Fibroblast of skin of back (primary cell): ENCODE measurements at regions not wholly inside any gene's neighbourhood (a gene's known extent, or its start where the extent isn't known, plus 50 kb on each side); places are given as distances from the start of the nearest gene placed in this dataset.
A peak's percentile ranks its signal among the peaks of the same experiment; 100 is the strongest.
"Not testable (repeated sequence)": the region's sequence is repeated elsewhere in the genome, so short reads cannot be mapped to it uniquely, and the experiment has no call there.

Experiments used
- DNase-seq: peaks from one replicate; pipeline ENCODE4 v3.0.0-alpha.2; 2013

DNA sequence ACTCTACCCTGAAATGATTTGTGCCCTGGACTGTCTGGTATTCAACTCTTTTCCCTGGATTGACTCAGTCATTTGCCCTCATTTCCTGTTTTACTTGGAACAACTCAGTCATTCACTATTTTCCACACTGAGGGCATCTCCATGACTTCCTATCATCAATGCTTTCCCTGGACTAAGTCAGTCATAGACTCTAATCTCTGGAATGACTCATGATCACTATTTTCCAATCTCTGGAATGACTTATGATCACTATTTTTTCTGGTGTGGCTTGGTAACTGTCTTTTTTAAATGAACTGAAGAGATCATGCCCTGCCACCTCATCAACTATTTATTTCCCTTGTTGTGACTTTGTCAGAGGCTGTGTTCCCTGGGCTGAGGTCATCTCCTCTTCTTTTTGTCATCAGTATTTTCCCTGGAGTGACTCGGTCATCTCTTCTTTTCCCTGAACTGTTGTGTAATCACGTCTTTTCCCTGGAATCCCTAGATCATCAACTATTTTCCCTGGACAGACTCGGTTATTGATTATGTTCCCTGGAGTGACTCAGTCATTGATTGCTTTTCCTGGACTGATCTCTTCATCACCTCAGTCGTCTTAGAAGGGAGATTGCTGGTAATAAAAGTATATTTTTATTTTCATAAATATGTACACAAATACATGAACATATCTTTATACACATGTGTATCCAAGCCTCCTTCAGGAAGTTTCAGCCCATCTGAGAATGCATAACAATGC lies 327.1 kb upstream of the VCX start:
- peak; percentile 84 for DNase-seq

DNA sequence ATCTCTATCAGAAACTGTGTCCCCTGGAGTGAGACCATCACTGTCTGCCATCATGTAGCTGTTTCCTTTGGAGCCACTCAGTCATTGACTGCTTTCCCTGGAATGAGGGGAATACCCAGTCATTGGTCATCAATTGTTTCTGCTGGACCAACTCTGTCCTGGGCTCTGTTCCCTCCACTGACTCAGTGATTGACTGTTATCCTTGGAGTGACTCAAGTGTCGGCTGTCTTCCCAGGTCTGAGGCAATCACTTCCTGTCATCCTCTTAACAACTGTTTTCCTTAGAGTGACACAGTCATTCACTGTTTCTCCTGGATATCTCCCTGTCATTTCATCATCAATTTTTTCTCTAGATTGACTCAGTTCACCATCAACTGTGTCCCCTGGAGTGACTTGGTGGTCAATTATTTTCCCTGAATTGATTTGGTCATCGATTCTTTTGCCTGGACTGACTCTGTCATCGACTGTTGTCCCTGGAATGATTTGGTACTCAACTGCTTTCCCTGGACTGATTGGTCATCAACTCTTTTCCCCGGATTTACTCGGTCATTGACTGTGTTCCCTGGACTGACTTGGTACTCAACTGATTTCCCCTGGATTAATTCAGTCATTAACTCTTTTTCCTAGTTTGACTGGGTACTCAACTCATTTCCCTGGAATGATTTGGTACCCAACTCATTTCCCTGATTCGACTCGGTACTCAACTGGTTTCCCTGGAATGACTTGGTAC lies 327.9 kb upstream of the VCX start:
- peak; percentile 72 for DNase-seq

DNA sequence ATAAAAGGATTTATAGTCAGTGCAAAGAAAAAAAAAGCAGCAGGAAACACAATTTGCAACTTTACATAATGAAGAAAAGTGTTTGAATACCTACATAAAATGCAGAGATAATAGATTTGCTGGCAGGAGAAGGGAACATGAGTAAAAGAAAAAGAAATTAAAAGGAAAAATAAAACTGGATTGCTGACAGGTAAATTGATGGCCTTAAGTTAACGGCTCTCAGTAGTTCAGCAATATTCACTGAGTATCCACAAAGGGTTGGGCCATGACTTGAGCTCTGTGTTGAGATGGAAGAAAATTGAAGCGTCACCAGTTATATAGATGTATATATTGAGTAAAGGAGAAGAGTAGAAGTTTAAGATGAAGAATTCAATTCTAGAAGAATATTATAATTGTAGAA lies 330.1 kb upstream of the VCX start:
- DNase-seq: no peak

- DNase-seq: no peak
Observed at GRCh38 chrX:7503251-7503650, 339.7 kb upstream of the VCX start.

DNA sequence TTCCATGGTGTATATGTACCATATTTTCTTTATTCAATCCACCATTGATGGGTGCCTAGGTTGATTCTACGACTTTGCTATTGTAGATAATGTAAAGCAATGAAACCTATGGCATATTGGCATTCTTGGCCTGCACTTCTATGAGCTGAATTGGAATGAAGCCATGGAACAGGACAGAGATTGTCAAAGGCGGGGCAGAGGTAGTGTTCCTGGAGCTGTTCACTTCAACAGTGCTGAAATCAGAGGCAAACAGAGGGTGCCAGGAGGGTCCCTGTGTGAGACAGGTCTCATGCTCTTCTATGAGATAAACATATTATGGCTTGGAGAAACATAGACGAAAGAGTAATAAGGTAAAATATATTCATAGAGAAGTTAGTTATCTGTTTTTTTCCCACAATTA lies 342.6 kb upstream of the VCX start:
- DNase-seq: no peak

DNA sequence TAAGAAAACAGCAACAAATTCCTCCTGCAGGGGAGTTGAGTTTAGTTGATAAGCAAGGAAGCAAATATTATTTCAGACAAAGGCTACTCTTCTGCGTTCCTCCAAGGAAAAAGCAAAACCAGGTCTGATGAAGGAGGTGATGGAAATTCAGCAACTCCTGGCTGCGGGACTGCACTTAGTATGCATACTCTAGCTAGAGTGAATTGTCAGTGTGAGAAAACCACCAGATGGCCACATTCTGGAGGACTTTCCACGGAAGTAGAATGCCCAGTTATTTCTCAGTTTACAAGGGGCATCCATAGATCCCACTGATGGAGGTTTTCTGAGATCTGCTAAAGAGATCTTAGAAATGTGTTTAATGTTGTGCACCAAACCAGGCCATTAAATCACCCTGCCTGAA lies 338.6 kb upstream of the PUDP start:
- no peak for DNase-seq

DNA sequence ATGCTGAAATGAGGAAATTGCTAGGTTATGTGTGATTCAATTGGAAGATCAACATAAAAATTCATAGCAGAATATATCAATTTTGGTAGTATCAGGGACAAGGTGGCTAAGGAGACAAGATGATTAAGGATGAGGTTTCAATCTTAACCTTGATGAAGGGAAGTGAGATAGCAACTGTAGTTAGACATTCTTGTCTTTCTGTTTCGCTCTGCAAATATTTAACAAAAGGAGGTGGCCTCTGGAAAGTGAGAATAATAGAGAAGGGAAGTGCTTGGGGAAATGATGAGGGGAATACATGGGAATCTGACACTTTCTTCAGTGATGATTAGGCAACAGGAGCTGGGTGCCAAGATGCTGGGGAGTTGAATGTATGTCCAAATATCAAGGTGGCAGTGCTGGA lies 337.1 kb upstream of the PUDP start:
- no peak for DNase-seq

GRCh38 chrX:7480721-7481120 lies 332.8 kb upstream of the PUDP start:
- DNase-seq: no peak

DNA sequence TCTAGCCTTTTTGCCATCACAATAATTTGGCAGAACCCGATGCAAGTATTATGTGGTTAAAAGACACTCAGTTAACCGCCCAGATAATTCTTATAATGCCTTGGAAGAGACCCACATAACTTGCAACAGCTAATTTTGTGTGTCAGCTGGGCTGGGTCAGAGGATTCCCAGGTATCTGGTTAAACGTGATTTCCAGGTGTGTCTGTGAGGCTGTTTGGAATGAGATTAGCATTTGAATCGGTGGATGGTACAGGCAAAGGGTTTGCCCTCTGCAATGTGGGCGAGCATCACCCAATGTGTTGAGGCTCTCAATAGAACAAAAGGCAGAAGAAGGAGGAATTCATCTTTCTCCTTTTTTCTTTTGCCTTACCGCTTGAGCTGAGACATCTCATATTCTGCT lies 314.2 kb upstream of the PUDP start:
- DNase-seq: no peak

DNA sequence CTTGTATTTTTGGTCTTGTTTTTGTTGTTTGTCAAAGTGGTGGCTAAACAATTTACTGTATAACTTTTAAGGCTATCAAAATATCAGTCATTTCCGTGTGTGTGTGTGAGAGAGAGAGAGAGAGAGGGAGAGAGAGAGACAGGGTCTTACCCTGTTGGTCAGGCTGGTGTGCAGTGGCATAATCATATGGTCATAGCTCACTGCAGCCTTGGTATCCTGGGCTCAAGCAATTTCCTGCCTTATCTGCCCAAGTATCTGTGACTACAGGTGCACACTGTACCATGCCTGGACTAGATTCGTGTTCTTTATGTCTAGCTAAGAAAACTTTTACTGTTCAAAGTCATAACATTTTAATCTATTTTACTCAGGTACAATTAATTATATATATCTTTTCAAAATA lies 313.1 kb upstream of the PUDP start:
- DNase-seq: not testable (repeated sequence)

- DNase-seq: no peak
Observed at GRCh38 chrX:7447801-7448499, 300.0 kb upstream of the PUDP start.

GRCh38 chrX:7446815-7447214 lies 298.9 kb upstream of the PUDP start:
- DNase-seq: no peak

DNA sequence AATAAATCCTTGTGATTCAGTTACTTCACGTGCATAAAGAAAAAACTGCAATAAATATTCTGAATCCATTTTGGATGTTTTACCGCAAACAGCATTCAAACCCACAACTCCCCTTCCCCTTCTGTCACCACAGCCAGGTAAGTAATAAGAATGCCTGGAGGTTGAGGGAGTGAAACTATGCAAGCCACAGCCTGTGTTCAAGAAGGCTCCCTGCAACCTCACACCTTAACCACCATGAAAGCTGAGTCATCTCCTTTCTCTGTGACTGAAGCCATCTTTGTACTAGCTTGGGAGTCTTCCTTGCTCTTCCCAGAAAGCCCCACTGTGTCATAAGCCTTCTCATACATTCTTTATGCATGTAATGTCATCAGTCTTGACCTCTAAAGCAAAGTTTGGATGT lies 297.0 kb upstream of the PUDP start:
- DNase-seq: no peak

- no peak for DNase-seq
Observed at GRCh38 chrX:7441586-7441985, 293.6 kb upstream of the PUDP start.

DNA sequence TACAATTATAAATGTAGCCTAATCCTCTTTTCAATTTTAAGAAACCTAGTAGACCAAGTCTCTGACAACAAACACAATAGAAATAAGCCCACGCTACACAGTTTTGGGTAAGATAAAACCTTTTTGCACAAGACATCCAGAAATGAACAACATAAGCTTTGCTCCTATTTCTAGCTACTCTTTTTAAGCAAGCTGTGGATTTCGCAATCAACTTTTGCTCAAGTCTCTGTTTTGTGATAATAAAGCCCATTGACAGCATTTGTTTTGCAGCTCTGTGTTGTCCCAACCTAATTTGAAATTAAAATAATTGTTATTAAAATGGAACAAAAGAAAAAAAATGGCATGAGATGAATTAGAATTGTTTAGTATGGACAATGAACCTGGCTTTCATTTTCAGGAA lies 287.9 kb upstream of the PUDP start:
- no peak for DNase-seq

GRCh38 chrX:7432901-7433300 lies 284.9 kb upstream of the PUDP start:
- DNase-seq: no peak

GRCh38 chrX:7420717-7421116 lies 272.8 kb upstream of the PUDP start:
- no peak for DNase-seq

GRCh38 chrX:7414753-7415152 lies 266.8 kb upstream of the PUDP start:
- no peak for DNase-seq

DNA sequence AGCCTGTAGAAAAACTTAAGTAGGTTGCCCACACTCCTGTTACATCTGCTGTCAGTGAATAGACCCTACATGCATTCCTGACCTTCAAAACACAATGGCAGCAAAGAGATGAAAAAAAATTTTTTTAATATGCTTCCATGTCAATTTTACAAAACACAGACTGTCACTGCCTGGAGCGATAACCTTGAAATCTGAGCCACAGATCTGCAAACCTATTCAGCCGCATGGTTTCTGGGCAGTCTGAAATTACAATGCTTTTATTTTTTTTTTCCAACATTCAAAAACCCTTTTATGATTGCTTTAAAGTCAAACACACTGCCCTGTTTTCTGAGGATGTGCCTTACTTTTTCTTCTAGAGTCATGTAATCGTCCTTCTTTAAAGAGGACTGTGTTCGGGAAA lies 264.9 kb upstream of the PUDP start:
- DNase-seq: no peak

- no peak for DNase-seq
Observed at GRCh38 chrX:7409866-7410265, 261.9 kb upstream of the PUDP start.

DNA sequence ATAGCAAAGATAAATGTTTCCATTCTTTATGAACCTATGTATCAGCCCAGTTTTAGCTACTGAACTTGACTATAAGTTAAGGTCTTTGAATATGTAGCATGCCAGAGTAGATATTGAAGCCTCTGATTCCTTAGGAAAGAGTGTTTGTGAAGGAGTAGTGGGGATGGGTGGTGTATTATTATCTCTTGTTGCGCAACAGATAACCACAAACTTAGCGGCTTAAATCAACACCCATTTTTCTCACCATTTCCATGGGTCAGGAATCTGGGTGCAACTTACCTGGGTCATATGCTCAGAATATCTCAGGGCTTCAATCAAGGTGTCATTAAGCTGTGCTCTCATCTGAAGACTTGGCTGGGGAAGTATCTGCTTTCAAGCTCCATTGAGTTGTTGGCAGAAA lies 251.4 kb upstream of the PUDP start:
- no peak for DNase-seq

DNA sequence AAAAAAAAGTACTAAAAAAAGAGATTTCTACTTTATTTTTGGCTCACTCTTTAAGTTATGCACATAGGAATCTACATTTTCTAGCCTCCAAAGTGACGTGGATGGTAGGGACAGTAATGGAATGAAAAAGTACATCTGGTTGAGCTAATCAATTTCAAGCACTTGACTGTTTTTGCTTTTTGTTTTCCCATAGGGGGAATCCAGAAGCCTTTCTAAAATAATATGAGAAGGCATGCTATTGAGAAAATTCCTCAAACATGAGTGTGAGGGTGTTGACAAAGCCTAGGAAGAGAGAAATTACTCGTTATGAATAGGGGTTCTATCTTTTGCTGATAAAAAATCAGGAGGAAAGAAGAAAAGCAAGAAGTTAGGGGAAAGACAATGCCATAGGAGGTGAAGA lies 242.5 kb upstream of the PUDP start:
- DNase-seq: peak; percentile 65

- peak; percentile 21 for DNase-seq
Observed at GRCh38 chrX:7389576-7389975, 241.6 kb upstream of the PUDP start.

- DNase-seq: peak; percentile 0
Observed at GRCh38 chrX:7385131-7385530, 237.2 kb upstream of the PUDP start.
